ENCODE measurements at regions not wholly inside any gene's neighbourhood (a gene's known extent, or its start where the extent isn't known, plus 50 kb on each side); places are given as distances from the start of the nearest gene placed in this dataset.

- H4K20me1 ChIP-seq (ENCODE audit: insufficient read depth), result no peaks in the 10 kb centered on the region
- no peak overlapping the region for H2AFZ ChIP-seq
- H3K4me2 ChIP-seq, result no peak overlapping the region
- H3K27ac ChIP-seq, result no peak overlapping the region
- TF ChIP-seq EZH2 (IDR thresholded peaks at IDR 0.05; ENCODE audit: low read depth), result no peak
- no peak for TF ChIP-seq CTCF (conservative IDR thresholded peaks at IDR 0.05)
- no peaks in the 10 kb centered on the region for H3K27me3 ChIP-seq (ENCODE audit: insufficient read depth, low read depth)
- no peaks in the 10 kb centered on the region for H3F3A ChIP-seq (ENCODE audit: insufficient read depth, low read depth)
- no peak for DNase-seq
- no TSS peak for BruUV-seq (replicated peaks)
- no peaks in the 10 kb centered on the region for H3K9me2 ChIP-seq (ENCODE audit: insufficient read depth)
- no peaks in the 10 kb centered on the region for H3K4me1 ChIP-seq (replicated peaks; ENCODE audit: insufficient read depth)
- H3K4me3 ChIP-seq, result no peak overlapping the region
- H3K36me3 ChIP-seq (ENCODE audit: low read depth), result no peaks in the 10 kb centered on the region
- intact Hi-C loops (cut with micrococcal nuclease; ENCODE audit: unreplicated experiment), result no loop called here
- no peaks in the 10 kb centered on the region for H3K79me2 ChIP-seq (ENCODE audit: low read depth)
- CTCF ChIA-PET, result no interaction called here
- H3K9me3 ChIP-seq (ENCODE audit: insufficient read depth, low read depth), result no peaks in the 10 kb centered on the region
- POLR2A ChIA-PET (ENCODE audit: unreplicated experiment), result no interaction called here
These were observed 311.7 kb downstream of the CBLN4 start for GRCh38 chr20:55693641-55694040.

GRCh38 chr20:55685841-55686240 is 319.5 kb downstream of the CBLN4 start:
- TF ChIP-seq CTCF (conservative IDR thresholded peaks at IDR 0.05) (no peak), EZH2 (IDR thresholded peaks at IDR 0.05; ENCODE audit: low read depth) (no peak)
- no peak for DNase-seq
- POLR2A ChIA-PET (ENCODE audit: unreplicated experiment), result no interaction called here
- no TSS peak for BruUV-seq (replicated peaks)
- H3K79me2 ChIP-seq (ENCODE audit: low read depth), result no peaks in the 10 kb centered on the region
- H3K4me2 ChIP-seq, result no peak overlapping the region
- H3K36me3 ChIP-seq (ENCODE audit: low read depth), result no peaks in the 10 kb centered on the region
- no peak overlapping the region for H3K27ac ChIP-seq
- no peak overlapping the region for H2AFZ ChIP-seq
- CTCF ChIA-PET, result no interaction called here
- H3K9me3 ChIP-seq (ENCODE audit: insufficient read depth, low read depth), result no peaks in the 10 kb centered on the region
- no peaks in the 10 kb centered on the region for H3K9me2 ChIP-seq (ENCODE audit: insufficient read depth)
- no peaks in the 10 kb centered on the region for H4K20me1 ChIP-seq (ENCODE audit: insufficient read depth)
- H3K27me3 ChIP-seq (ENCODE audit: insufficient read depth, low read depth), result no peaks in the 10 kb centered on the region
- no peaks in the 10 kb centered on the region for H3F3A ChIP-seq (ENCODE audit: insufficient read depth, low read depth)
- intact Hi-C loops (cut with micrococcal nuclease; ENCODE audit: unreplicated experiment), result no loop called here
- H3K4me3 ChIP-seq, result no peak overlapping the region
- H3K4me1 ChIP-seq (replicated peaks; ENCODE audit: insufficient read depth), result no peaks in the 10 kb centered on the region

- no peak overlapping the region for H2AFZ ChIP-seq
- H3K4me2 ChIP-seq, result no peak overlapping the region
- DNase-seq, result no peak
- no peak overlapping the region for H3K27ac ChIP-seq
- H3F3A ChIP-seq (ENCODE audit: insufficient read depth, low read depth), result no peaks in the 10 kb centered on the region
- ChIA-PET POLR2A (ENCODE audit: unreplicated experiment) (no interaction called here), CTCF (no interaction called here)
- H3K4me3 ChIP-seq, result no peak overlapping the region
- H4K20me1 ChIP-seq (ENCODE audit: insufficient read depth), result no peaks in the 10 kb centered on the region
- intact Hi-C loops (cut with micrococcal nuclease; ENCODE audit: unreplicated experiment), result no loop called here
- H3K36me3 ChIP-seq (ENCODE audit: low read depth), result no peaks in the 10 kb centered on the region
- no peaks in the 10 kb centered on the region for H3K27me3 ChIP-seq (ENCODE audit: insufficient read depth, low read depth)
- H3K4me1 ChIP-seq (replicated peaks; ENCODE audit: insufficient read depth), result no peaks in the 10 kb centered on the region
- no TSS peak for BruUV-seq (replicated peaks)
- H3K79me2 ChIP-seq (ENCODE audit: low read depth), result no peaks in the 10 kb centered on the region
- TF ChIP-seq EZH2 (IDR thresholded peaks at IDR 0.05; ENCODE audit: low read depth) (no peak), CTCF (conservative IDR thresholded peaks at IDR 0.05) (no peak)
- no peaks in the 10 kb centered on the region for H3K9me3 ChIP-seq (ENCODE audit: insufficient read depth, low read depth)
- H3K9me2 ChIP-seq (ENCODE audit: insufficient read depth), result no peaks in the 10 kb centered on the region
These were observed 319.9 kb downstream of the CBLN4 start for GRCh38 chr20:55685425-55685824.

All from PC-9 (cell line).